Stomach smooth muscle (tissue), 2 donors: ENCODE measurements at regions not wholly inside any gene's neighbourhood (a gene's known extent, or its start where the extent isn't known, plus 50 kb on each side); places are given as distances from the start of the nearest gene placed in this dataset.

Experiments used
- H3K27ac ChIP-seq: one replicate; pipeline ENCODE4 v1.7.0; 2013; ENCODE audit warnings: mild to moderate bottlenecking, low read length, inconsistent platforms
- H3K27me3 ChIP-seq, 2 donors: one replicate each; pipeline ENCODE4 v1.7.0; 2013; ENCODE audit warnings: low read length in 2 of 2; ENCODE audit not compliant: insufficient read depth in 2 of 2, control insufficient read depth in 1 of 2
- H3K36me3 ChIP-seq, 2 donors: one replicate each; pipeline ENCODE4 v1.7.0; 2013; ENCODE audit warnings: low read length in 2 of 2; ENCODE audit not compliant: control insufficient read depth in 2 of 2, insufficient read depth in 2 of 2
- H3K4me1 ChIP-seq: one replicate; pipeline ENCODE4 v1.7.0; 2013; ENCODE audit warnings: low read length; ENCODE audit not compliant: control insufficient read depth, insufficient read depth
- H3K4me3 ChIP-seq, 2 donors: one replicate each; pipeline ENCODE4 v1.7.0; 2013; ENCODE audit warnings: low read length in 2 of 2
- H3K9ac ChIP-seq, 2 donors: one replicate each; pipeline ENCODE4 v1.7.0; 2013; ENCODE audit warnings: low read length in 2 of 2, mild to moderate bottlenecking in 1 of 2
- H3K9me3 ChIP-seq, 2 donors: one replicate each; pipeline ENCODE4 v1.7.0; 2013; ENCODE audit warnings: low read length in 2 of 2; ENCODE audit not compliant: control insufficient read depth in 2 of 2
- donor health status: healthy.
- donor health status: Pancreatic carcinoma.

DNA sequence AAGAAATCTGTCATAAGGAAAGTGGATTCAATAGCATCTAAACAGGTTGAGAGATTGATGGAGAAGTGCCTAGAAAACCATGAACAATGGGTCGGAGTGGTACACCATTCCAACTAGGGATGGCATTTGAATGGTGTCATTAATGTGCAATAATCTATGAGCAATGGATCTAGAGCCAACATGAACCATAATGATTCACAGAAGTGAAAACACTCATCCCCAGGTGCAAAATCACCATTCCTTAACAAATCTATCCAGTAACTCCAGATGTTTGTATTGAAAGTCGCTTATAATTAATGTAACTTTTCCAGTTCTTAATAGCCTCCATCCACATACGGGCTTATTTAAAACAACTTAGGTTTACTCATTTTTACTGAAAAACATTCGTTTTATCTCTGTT is 201.3 kb upstream of the ADGRL4 start:
- H3K9ac ChIP-seq = no peak overlapping the region
- H3K27ac ChIP-seq = no peak overlapping the region
- no peaks in the 10 kb centered on the region for H3K9me3 ChIP-seq
- no peak overlapping the region for H3K4me3 ChIP-seq
- H3K27me3 ChIP-seq = no peaks in the 10 kb centered on the region
- no peaks in the 10 kb centered on the region for H3K4me1 ChIP-seq
- no peaks in the 10 kb centered on the region for H3K36me3 ChIP-seq

DNA sequence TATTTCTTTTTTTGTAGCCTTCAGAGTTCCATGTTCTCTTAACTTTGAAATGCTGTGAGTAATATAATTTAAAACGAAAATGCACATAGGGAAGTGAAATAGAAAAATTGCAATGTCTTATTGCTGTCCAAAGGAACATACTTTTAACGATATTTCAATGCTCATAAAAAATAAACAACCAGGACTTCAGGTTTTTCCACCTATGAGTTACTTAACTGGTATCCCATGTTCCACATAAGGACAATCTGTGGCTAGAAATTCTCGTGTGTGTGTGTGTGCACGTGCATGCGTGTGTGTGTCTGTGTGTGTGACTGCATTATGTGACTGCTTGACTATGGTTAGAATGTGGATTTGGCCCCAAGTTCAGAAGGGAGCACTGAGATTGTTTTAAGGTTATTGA is 200.8 kb upstream of the ADGRL4 start:
- Histone ChIP-seq H3K27ac (no peak overlapping the region), H3K36me3 (no peaks in the 10 kb centered on the region), H3K4me3 (no peak overlapping the region), H3K4me1 (no peaks in the 10 kb centered on the region), H3K27me3 (no peaks in the 10 kb centered on the region), H3K9me3 (no peaks in the 10 kb centered on the region), H3K9ac (no peak overlapping the region)

DNA sequence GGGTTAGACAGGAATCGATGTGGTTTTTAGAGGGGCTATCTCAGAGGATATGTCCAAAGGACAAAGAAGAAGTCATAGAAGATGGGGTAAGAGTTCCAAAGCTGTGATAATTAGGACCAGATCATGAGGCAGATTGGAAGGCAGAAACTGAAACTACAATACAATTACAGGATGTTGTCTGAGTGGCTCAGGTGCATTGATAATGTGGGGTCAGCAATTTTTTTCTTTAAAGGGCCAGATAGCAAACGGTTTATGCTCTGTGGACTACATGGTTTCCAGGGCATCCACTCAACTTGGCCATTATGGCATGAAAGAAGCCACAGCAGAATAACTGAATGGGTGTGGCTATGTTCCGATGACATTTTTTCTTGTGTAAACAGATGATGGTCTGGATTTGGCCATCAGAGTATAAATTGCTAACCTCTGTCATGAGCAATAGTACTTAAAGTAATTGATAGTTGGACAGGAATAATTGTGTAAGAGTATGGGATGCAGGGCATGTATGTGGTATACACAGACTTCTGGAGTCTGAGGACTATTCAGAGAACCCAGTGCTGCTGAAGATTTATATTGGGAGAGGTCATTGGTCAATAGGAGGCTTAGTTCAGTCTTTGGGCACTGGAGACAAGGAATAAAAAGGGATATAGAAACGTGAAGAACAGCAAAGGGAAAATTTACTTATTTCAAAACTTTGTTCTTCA is 198.4 kb upstream of the ADGRL4 start:
- H3K9me3 ChIP-seq = no peaks in the 10 kb centered on the region

DNA sequence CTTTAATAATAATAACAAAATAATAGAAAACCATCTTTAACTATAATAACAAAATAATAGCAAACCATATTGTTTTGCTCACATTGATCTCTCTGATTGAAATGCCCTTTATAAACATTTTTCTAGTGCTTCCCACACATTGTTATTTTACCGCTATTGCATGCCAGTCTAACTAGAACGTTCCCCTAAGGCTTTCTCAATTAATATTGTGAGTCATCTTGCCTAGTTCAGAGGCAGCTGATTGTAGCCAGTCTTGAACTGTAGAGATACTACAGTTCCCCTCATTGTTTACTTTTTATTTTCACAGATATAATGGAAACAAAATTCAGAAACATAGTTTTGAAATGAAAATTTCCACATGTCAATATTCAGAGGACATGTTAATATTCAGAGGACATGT is 192.3 kb upstream of the ADGRL4 start:
- no peak overlapping the region for H3K4me3 ChIP-seq
- H3K9ac ChIP-seq = no peak overlapping the region
- H3K36me3 ChIP-seq = no peaks in the 10 kb centered on the region
- H3K9me3 ChIP-seq = no peaks in the 10 kb centered on the region
- no peaks in the 10 kb centered on the region for H3K27me3 ChIP-seq
- no peak overlapping the region for H3K27ac ChIP-seq
- no peaks in the 10 kb centered on the region for H3K4me1 ChIP-seq

More for the DNA sequence above, 198.4 kb upstream of the ADGRL4 start:
- H3K9ac ChIP-seq = no peak overlapping the region
- no peaks in the 10 kb centered on the region for H3K36me3 ChIP-seq
- H3K4me3 ChIP-seq = no peak overlapping the region
- no peak overlapping the region for H3K27ac ChIP-seq
- no peaks in the 10 kb centered on the region for H3K4me1 ChIP-seq
- no peaks in the 10 kb centered on the region for H3K27me3 ChIP-seq

DNA sequence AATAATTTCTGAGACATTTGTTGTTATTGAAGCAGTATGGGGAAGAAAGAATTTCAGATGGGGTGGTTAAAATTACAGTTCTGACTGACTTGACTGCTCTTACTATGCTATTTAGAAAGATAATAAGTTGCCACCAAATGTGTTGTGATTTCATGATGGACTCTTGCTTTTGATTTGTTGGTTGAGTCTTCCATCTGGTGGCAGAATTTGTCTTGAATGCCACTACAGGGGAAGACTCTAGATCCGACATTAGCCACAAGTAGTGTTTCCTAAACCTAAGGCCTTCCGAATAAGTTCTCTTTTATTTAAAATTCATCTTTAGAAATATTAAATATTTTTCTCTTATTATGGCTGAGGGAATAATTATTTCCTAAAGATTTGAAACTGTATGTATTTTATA is 190.9 kb upstream of the ADGRL4 start:
- Histone ChIP-seq H3K9me3 (no peaks in the 10 kb centered on the region), H3K36me3 (no peaks in the 10 kb centered on the region), H3K9ac (no peak overlapping the region), H3K4me3 (no peak overlapping the region), H3K27me3 (no peaks in the 10 kb centered on the region), H3K27ac (no peak overlapping the region), H3K4me1 (peaks cover 4% of the 10 kb centered on the region)

DNA sequence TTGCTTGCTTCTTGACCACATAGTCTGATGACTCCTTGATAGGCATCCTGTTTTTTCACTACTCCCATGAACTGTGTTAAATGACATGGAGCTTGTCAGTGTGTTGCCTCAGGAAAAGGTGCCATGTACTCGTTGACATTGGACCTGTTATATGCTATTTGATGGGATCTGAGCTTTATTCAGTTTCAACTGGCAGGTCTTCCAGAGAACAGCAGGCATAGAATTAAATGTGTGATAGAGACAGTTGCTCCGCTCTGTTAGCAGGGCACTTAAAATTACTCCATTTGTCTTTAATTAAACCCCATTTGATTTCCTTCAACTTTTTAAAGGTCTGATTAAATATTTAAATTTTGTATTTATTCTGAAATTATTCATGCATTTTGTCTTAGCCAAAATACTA is 189.7 kb upstream of the ADGRL4 start:
- H3K27me3 ChIP-seq = no peaks in the 10 kb centered on the region
- H3K9me3 ChIP-seq = no peaks in the 10 kb centered on the region
- H3K27ac ChIP-seq = no peak overlapping the region
- peaks cover 4% of the 10 kb centered on the region for H3K4me1 ChIP-seq
- no peak overlapping the region for H3K9ac ChIP-seq
- no peaks in the 10 kb centered on the region for H3K36me3 ChIP-seq
- no peak overlapping the region for H3K4me3 ChIP-seq

DNA sequence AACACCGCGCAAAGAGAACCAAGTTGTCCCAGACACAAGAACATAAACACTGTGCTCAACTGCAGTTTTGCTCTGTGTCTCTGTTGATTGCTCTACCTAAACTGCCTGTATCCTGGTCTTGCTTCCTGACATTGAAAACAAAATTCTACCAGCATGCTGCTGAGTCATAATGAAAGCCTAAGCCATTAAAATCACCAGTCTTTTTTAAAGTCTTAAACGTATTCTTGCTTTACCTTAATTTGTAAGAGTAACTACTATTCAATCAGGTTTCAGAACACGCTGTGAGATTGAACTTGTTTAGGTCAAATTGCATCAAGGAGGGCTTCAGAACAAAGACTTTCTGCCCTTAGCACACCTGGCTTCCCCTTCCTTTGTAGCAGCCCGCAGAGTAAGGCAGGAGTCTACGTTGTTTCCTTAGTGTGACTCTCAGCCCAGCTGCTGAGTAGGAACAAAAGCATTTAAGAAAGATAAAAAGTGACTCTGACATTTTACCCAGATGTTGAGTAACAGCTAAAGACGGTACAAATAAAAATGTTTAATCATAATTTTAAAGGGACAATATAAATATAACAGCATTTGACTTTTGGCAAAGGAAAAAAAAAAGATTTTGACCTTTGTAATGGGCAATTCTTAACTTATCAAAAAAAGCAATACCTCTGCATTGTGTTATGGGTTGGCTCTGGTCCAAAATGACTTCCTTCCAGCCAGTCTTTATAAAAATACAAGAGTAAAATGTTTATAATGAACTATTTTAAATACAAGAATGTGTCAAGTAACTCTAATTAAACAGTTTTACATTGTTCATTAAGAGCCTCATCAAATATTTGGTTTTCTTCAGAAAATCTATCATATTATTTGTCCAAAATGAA is 186.9 kb upstream of the ADGRL4 start:
- Histone ChIP-seq H3K36me3 (no peaks in the 10 kb centered on the region), H3K27ac (no peak overlapping the region), H3K27me3 (no peaks in the 10 kb centered on the region), H3K4me1 (peaks cover 4% of the 10 kb centered on the region), H3K4me3 (no peak overlapping the region), H3K9ac (no peak overlapping the region), H3K9me3 (no peaks in the 10 kb centered on the region)

DNA sequence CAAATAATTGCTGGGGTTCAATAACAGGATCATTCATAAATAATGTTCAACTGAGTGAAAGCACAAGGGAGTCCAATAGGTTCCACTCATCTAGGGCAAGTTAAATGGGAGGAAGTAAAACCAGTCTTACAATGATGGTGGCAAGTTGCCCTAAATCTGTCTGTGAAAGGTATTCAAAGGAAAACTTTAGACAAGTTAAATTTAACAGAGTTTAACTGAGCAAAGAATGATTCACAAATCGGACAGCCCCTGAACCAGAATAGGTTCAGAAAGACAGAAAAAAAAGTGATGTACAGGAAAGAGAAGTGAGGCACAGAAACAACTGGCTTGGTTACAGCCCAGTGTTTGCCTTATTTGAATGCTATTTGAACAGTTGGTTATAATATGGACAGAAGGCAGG is 183.5 kb upstream of the ADGRL4 start:
- Histone ChIP-seq H3K36me3 (no peaks in the 10 kb centered on the region), H3K9ac (no peak overlapping the region), H3K4me3 (no peak overlapping the region), H3K9me3 (no peaks in the 10 kb centered on the region), H3K4me1 (peaks cover 4% of the 10 kb centered on the region), H3K27ac (no peak overlapping the region), H3K27me3 (no peaks in the 10 kb centered on the region)

DNA sequence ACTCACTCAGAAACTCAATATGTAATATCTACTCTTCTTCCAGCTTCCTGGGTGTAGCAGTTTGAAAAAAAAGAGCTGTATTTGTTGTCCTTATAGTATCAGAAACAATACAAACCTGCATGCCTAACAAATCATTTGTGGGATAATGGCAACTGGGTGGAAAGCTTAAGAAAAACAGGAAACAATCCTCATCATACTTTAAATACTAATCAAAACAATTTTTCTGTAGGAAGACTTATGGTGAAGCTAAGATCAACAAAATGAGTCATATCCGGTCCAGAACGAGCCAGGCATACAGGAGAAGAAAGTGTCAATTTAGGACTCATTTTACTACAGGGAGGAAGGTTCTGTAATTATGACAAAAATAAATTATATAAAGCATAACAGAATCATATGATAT is 181.8 kb upstream of the ADGRL4 start:
- Histone ChIP-seq H3K36me3 (no peaks in the 10 kb centered on the region), H3K4me1 (peaks cover 1% of the 10 kb centered on the region), H3K4me3 (no peak overlapping the region), H3K9ac (no peak overlapping the region), H3K27me3 (no peaks in the 10 kb centered on the region), H3K9me3 (no peaks in the 10 kb centered on the region), H3K27ac (no peak overlapping the region)

DNA sequence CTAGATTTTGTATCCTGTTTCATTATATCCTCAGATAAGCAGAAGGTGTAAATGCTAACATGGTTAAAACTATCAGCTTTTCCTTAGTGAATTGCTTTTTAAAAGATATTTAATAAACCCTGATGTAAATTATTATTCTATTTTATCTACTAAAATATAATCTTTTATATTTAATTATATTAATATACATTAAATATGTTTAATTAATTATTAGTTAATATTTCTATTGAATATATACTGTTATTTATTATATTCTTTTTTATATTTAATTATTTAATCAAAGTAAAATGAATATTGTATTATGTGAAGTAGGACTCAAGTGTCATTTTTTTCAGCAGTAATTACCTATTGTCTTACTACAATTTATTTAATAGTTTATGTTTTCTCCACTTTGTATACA is 179.7 kb upstream of the ADGRL4 start:
- Histone ChIP-seq H3K27ac (no peak overlapping the region), H3K36me3 (no peaks in the 10 kb centered on the region), H3K4me3 (no peak overlapping the region), H3K27me3 (no peaks in the 10 kb centered on the region), H3K9ac (no peak overlapping the region), H3K4me1 (no peaks in the 10 kb centered on the region), H3K9me3 (no peaks in the 10 kb centered on the region)

DNA sequence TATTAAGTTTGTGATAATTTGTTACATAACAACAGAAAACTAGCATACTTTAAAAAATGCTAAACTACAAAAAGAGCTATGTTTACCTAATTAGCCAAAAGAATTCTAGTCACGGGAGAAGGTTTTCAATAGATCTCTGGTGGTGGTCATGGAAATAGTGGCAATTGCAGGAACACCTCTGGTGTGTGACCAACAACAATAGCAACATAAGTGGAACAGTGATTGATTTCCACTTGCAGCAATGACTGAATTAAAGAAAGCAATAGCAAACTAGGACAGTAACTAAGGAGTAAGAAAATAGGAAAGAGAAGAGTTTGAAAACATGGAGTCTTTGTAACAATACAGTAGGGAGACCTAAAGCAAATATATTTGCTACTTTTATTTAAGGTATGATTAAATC is 171.3 kb upstream of the ADGRL4 start:
- no peak overlapping the region for H3K9ac ChIP-seq
- no peaks in the 10 kb centered on the region for H3K27me3 ChIP-seq
- H3K36me3 ChIP-seq = no peaks in the 10 kb centered on the region
- H3K4me3 ChIP-seq = no peak overlapping the region
- no peak overlapping the region for H3K27ac ChIP-seq
- H3K4me1 ChIP-seq = no peaks in the 10 kb centered on the region
- no peaks in the 10 kb centered on the region for H3K9me3 ChIP-seq
